Astrocyte (in vitro differentiated cells and primary cell): ENCODE measurements at regions not wholly inside any gene's neighbourhood (a gene's known extent, or its start where the extent isn't known, plus 50 kb on each side); places are given as distances from the start of the nearest gene placed in this dataset.

Source experiments
- EZH2 ChIP-seq: IDR thresholded peaks from 2 replicates; pipeline ENCODE4 v1.6.1; 2012; ENCODE audit warnings: mild to moderate bottlenecking, low read length, inconsistent platforms; ENCODE audit not compliant: insufficient read depth
- TF ChIP-seq, protein P1 (sequence below): IDR thresholded peaks from 2 replicates; pipeline ENCODE4 v1.5.1; 2011; ENCODE audit warnings: low read depth, mild to moderate bottlenecking, inconsistent platforms, low read length, moderate library complexity; ENCODE audit not compliant: insufficient read depth

- TF ChIP-seq, protein P1, sequence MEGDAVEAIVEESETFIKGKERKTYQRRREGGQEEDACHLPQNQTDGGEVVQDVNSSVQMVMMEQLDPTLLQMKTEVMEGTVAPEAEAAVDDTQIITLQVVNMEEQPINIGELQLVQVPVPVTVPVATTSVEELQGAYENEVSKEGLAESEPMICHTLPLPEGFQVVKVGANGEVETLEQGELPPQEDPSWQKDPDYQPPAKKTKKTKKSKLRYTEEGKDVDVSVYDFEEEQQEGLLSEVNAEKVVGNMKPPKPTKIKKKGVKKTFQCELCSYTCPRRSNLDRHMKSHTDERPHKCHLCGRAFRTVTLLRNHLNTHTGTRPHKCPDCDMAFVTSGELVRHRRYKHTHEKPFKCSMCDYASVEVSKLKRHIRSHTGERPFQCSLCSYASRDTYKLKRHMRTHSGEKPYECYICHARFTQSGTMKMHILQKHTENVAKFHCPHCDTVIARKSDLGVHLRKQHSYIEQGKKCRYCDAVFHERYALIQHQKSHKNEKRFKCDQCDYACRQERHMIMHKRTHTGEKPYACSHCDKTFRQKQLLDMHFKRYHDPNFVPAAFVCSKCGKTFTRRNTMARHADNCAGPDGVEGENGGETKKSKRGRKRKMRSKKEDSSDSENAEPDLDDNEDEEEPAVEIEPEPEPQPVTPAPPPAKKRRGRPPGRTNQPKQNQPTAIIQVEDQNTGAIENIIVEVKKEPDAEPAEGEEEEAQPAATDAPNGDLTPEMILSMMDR, result no peak
- TF ChIP-seq EZH2, result no peak
Observed at GRCh38 chr1:102772831-102773230, 335.5 kb downstream of the COL11A1 start.
